ENCODE measurements at regions not wholly inside any gene's neighbourhood (a gene's known extent, or its start where the extent isn't known, plus 50 kb on each side); places are given as distances from the start of the nearest gene placed in this dataset.
"Not testable (repeated sequence)": the region's sequence is repeated elsewhere in the genome, so short reads cannot be mapped to it uniquely, and the experiment has no call there.

- ATAC-seq (no peak), DNase-seq (no peak)
- Mint-ChIP-seq H3K27me3 (no peaks in the 10 kb centered on the region), H3K4me1 (no peaks in the 10 kb centered on the region), H3K9me3 (ENCODE audit: low read depth) (no peaks in the 10 kb centered on the region), H3K36me3 (no peaks in the 10 kb centered on the region), H3K4me3 (no peak overlapping the region), H3K27ac (no peak overlapping the region)
- CTCF ChIA-PET, result no interaction called here
Measured at GRCh38 chr16:29320274-29320999, 86.1 kb downstream of the NPIPB11 start.

- CTCF ChIA-PET, result no interaction called here
- H3K36me3 Mint-ChIP-seq, result no peaks in the 10 kb centered on the region
- H3K4me1 Mint-ChIP-seq, result no peaks in the 10 kb centered on the region
- no peak overlapping the region for H3K4me3 Mint-ChIP-seq
- H3K9me3 Mint-ChIP-seq (ENCODE audit: low read depth), result no peaks in the 10 kb centered on the region
- no peak overlapping the region for H3K27ac Mint-ChIP-seq
- ATAC-seq, result no peak
- DNase-seq, result no peak
- no peaks in the 10 kb centered on the region for H3K27me3 Mint-ChIP-seq
Measured at GRCh38 chr16:29319726-29320125, 86.8 kb downstream of the NPIPB11 start.

- CTCF ChIA-PET; H3K27ac Mint-ChIP-seq; H3K36me3 Mint-ChIP-seq; H3K4me3 Mint-ChIP-seq; H3K4me1 Mint-ChIP-seq; H3K9me3 Mint-ChIP-seq (ENCODE audit: low read depth); DNase-seq; H3K27me3 Mint-ChIP-seq: not testable (repeated sequence)
- peak; percentile 53 for ATAC-seq
Measured at GRCh38 chr16:29318561-29318968, 87.9 kb downstream of the NPIPB11 start.

GRCh38 chr16:29318037-29318436 lies 88.5 kb downstream of the NPIPB11 start:
- ATAC-seq (no peak), DNase-seq (no peak)
- no peaks in the 10 kb centered on the region for H3K4me1 Mint-ChIP-seq
- H3K36me3 Mint-ChIP-seq, result no peaks in the 10 kb centered on the region
- no peaks in the 10 kb centered on the region for H3K9me3 Mint-ChIP-seq (ENCODE audit: low read depth)
- no peak overlapping the region for H3K27ac Mint-ChIP-seq
- H3K4me3 Mint-ChIP-seq, result no peak overlapping the region
- H3K27me3 Mint-ChIP-seq, result no peaks in the 10 kb centered on the region
- CTCF ChIA-PET, result no interaction called here

GRCh38 chr16:29317269-29317668 lies 89.2 kb downstream of the NPIPB11 start:
- Mint-ChIP-seq H3K27me3 (no peaks in the 10 kb centered on the region), H3K9me3 (ENCODE audit: low read depth) (no peaks in the 10 kb centered on the region), H3K27ac (no peak overlapping the region), H3K36me3 (no peaks in the 10 kb centered on the region), H3K4me1 (no peaks in the 10 kb centered on the region), H3K4me3 (no peak overlapping the region)
- ATAC-seq (no peak), DNase-seq (no peak)
- CTCF ChIA-PET, result no interaction called here

- CTCF ChIA-PET, result no interaction called here
- DNase-seq (no peak), ATAC-seq (no peak)
- no peaks in the 10 kb centered on the region for H3K27me3 Mint-ChIP-seq
- H3K4me3 Mint-ChIP-seq, result no peak overlapping the region
- H3K36me3 Mint-ChIP-seq, result no peaks in the 10 kb centered on the region
- no peak overlapping the region for H3K27ac Mint-ChIP-seq
- H3K9me3 Mint-ChIP-seq (ENCODE audit: low read depth), result no peaks in the 10 kb centered on the region
- no peaks in the 10 kb centered on the region for H3K4me1 Mint-ChIP-seq
Measured at GRCh38 chr16:29316761-29317183, 89.7 kb downstream of the NPIPB11 start.

GRCh38 chr16:29315916-29316517 lies 90.5 kb downstream of the NPIPB11 start:
- CTCF ChIA-PET, result no interaction called here
- Mint-ChIP-seq H3K4me1 (no peaks in the 10 kb centered on the region), H3K4me3 (no peak overlapping the region), H3K27me3 (no peaks in the 10 kb centered on the region), H3K27ac (no peak overlapping the region), H3K36me3 (no peaks in the 10 kb centered on the region), H3K9me3 (ENCODE audit: low read depth) (no peaks in the 10 kb centered on the region)
- ATAC-seq, result no peak
- no peak for DNase-seq

GRCh38 chr16:29315046-29315445 lies 91.5 kb downstream of the NPIPB11 start:
- Mint-ChIP-seq H3K9me3 (ENCODE audit: low read depth) (no peaks in the 10 kb centered on the region), H3K36me3 (no peaks in the 10 kb centered on the region), H3K27ac (no peak overlapping the region), H3K4me1 (no peaks in the 10 kb centered on the region), H3K4me3 (no peak overlapping the region), H3K27me3 (no peaks in the 10 kb centered on the region)
- DNase-seq (no peak), ATAC-seq (no peak)
- CTCF ChIA-PET, result no interaction called here

GRCh38 chr16:29314292-29314934 lies 92.1 kb downstream of the NPIPB11 start:
- Mint-ChIP-seq H3K4me3 (no peak overlapping the region), H3K4me1 (no peaks in the 10 kb centered on the region), H3K27me3 (no peaks in the 10 kb centered on the region), H3K9me3 (ENCODE audit: low read depth) (no peaks in the 10 kb centered on the region), H3K36me3 (no peaks in the 10 kb centered on the region), H3K27ac (no peak overlapping the region)
- CTCF ChIA-PET, result no interaction called here
- DNase-seq (no peak), ATAC-seq (no peak)

- Mint-ChIP-seq H3K27me3 (no peaks in the 10 kb centered on the region), H3K9me3 (ENCODE audit: low read depth) (no peaks in the 10 kb centered on the region), H3K4me1 (no peaks in the 10 kb centered on the region), H3K36me3 (no peaks in the 10 kb centered on the region), H3K4me3 (no peak overlapping the region), H3K27ac (no peak overlapping the region)
- CTCF ChIA-PET, result no interaction called here
- ATAC-seq (no peak), DNase-seq (no peak)
Measured at GRCh38 chr16:29313559-29314048, 92.9 kb downstream of the NPIPB11 start.

GRCh38 chr16:29312835-29313558 lies 93.5 kb downstream of the NPIPB11 start:
- no peak for DNase-seq
- Mint-ChIP-seq H3K4me1 (no peaks in the 10 kb centered on the region), H3K27ac (no peak overlapping the region), H3K9me3 (ENCODE audit: low read depth) (no peaks in the 10 kb centered on the region), H3K27me3 (no peaks in the 10 kb centered on the region), H3K4me3 (no peak overlapping the region), H3K36me3 (no peaks in the 10 kb centered on the region)
- ATAC-seq, result no peak
- CTCF ChIA-PET, result no interaction called here

- H3K4me3 Mint-ChIP-seq; ATAC-seq; H3K9me3 Mint-ChIP-seq (ENCODE audit: low read depth); H3K27ac Mint-ChIP-seq; CTCF ChIA-PET; H3K27me3 Mint-ChIP-seq; DNase-seq; H3K36me3 Mint-ChIP-seq; H3K4me1 Mint-ChIP-seq: not testable (repeated sequence)
Measured at GRCh38 chr16:29312345-29312675, 94.2 kb downstream of the NPIPB11 start.

GRCh38 chr16:29311461-29312344 lies 94.8 kb downstream of the NPIPB11 start:
- DNase-seq (no peak), ATAC-seq (no peak)
- H3K36me3 Mint-ChIP-seq, result no peaks in the 10 kb centered on the region
- no peaks in the 10 kb centered on the region for H3K27me3 Mint-ChIP-seq
- no peak overlapping the region for H3K4me3 Mint-ChIP-seq
- H3K4me1 Mint-ChIP-seq, result no peaks in the 10 kb centered on the region
- CTCF ChIA-PET, result no interaction called here
- no peak overlapping the region for H3K27ac Mint-ChIP-seq
- H3K9me3 Mint-ChIP-seq (ENCODE audit: low read depth), result no peaks in the 10 kb centered on the region

Data from activated CD8-positive, alpha-beta memory T cell treated with anti-CD3 and anti-CD28 coated beads, Interleukin-2, amount 10 ng/mL, durations not matched to agents 7 days and 5 days (primary cell).